Activated CD8-positive, alpha-beta T cell treated with anti-CD3 and anti-CD28 coated beads, Interleukin-2, amount 10 ng/mL, durations not matched to agents 7 days and 5 days (primary cell): ENCODE measurements at regions not wholly inside any gene's neighbourhood (a gene's known extent, or its start where the extent isn't known, plus 50 kb on each side); places are given as distances from the start of the nearest gene placed in this dataset.
"Not testable (repeated sequence)": the region's sequence is repeated elsewhere in the genome, so short reads cannot be mapped to it uniquely, and the experiment has no call there.

ENCODE experiments used
- ATAC-seq: fragments of 150-1000 bp; cut with Tn5 transposase; one replicate; pipeline ENCODE4 v1.10.0; 2021; ENCODE audit warnings: moderate library complexity
- CTCF ChIA-PET: fragments of 350-600 bp; sonication (Branson Sonifier 250); formaldehyde crosslinking; loops from one replicate; lab custom pipeline; 2021; ENCODE audit warnings: antibody characterized with exemption; lab: Charles Lee
- POLR2A ChIA-PET: fragments of 350-600 bp; sonication (Branson Sonifier 250); formaldehyde crosslinking; loops from one replicate; lab custom pipeline; 2021; ENCODE audit warnings: antibody characterized with exemption; lab: Charles Lee
- DNase-seq: peaks from one replicate; pipeline ENCODE4 v3.0.0-alpha.2; 2020
- H3K27ac Mint-ChIP-seq: one replicate; pipeline ENCODE4 v1.8.0; 2021; ENCODE audit warnings: mild to moderate bottlenecking, mixed read lengths
- H3K27me3 Mint-ChIP-seq: one replicate; pipeline ENCODE4 v1.8.0; 2021; ENCODE audit warnings: low read depth, mixed read lengths
- H3K36me3 Mint-ChIP-seq: one replicate; pipeline ENCODE4 v1.8.0; 2021; ENCODE audit warnings: low read depth, mixed read lengths
- H3K4me1 Mint-ChIP-seq: one replicate; pipeline ENCODE4 v1.8.0; 2021; ENCODE audit warnings: low read depth, mixed read lengths
- H3K4me3 Mint-ChIP-seq: one replicate; pipeline ENCODE4 v1.8.0; 2021; ENCODE audit warnings: mild to moderate bottlenecking, mixed read lengths
- H3K9me3 Mint-ChIP-seq: one replicate; pipeline ENCODE4 v1.8.0; 2022; ENCODE audit warnings: mixed read lengths; ENCODE audit not compliant: insufficient read depth

- CTCF ChIA-PET = interaction anchor here (0.6 to 3.7 kb wide), 3 partner anchors 12 to 165 kb away, joined by 3 to 17 read pairs (median 4); no protein-coding TSS in a partner anchor
- not testable (repeated sequence) for H3K27me3 Mint-ChIP-seq, DNase-seq, H3K9me3 Mint-ChIP-seq, H3K4me3 Mint-ChIP-seq, H3K27ac Mint-ChIP-seq, ATAC-seq
- peaks cover 30% of the 10 kb centered on the region for H3K36me3 Mint-ChIP-seq
- POLR2A ChIA-PET = interaction anchor here (1.7 kb wide), 1 partner anchor 12 kb away, joined by 3 read pairs; no protein-coding TSS in a partner anchor
- H3K4me1 Mint-ChIP-seq = peaks cover 81% of the 10 kb centered on the region
Measured at GRCh38 chr1:101123904-101124303, 98.3 kb upstream of the DPH5 start.

DNA sequence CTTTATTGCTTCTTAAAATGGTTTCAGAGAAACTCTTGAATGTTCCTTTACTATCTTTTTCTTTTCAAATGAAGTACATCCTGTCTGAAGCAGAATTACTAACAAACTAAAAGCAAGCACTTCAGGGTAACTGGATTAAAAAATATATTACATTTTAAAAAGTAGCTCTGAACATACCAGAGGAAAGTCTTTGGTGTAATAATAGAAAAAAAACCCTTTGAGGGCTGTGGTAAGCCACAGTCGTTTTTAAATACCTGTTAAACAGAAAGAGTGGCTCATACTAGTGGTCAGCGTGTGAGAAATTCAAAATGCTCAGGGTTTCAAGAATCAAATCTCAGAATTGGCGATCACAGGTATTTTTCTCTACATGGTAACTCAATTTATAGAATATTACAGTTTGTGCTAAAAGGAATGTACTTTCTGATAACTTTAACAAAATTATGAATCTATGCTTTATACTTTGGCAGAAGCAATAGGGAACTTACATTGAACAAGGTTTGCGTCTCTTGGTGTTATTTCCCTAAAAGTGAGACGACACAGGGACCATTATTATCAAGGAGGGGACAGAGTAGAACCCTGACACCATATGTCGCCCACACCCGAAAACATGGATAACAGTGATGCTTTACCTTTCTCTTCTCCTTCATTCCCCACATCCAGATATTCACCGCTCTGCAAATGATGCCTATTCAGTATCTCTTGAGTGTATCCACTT is 97.0 kb upstream of the DPH5 start:
- H3K4me1 Mint-ChIP-seq = peaks cover 71% of the 10 kb centered on the region
- peaks cover 6% of the 10 kb centered on the region for H3K9me3 Mint-ChIP-seq
- peak overlapping the region; percentile 50 for H3K4me3 Mint-ChIP-seq
- CTCF ChIA-PET = interaction anchor here (0.7 to 3.7 kb wide), 11 partner anchors 8 to 187 kb away, joined by 3 to 17 read pairs (median 4); no protein-coding TSS in a partner anchor
- H3K36me3 Mint-ChIP-seq = peaks cover 34% of the 10 kb centered on the region
- H3K27ac Mint-ChIP-seq = peak overlapping the region; percentile 82
- DNase-seq (peak; percentile 78), ATAC-seq (peak; percentile 65)
- no peaks in the 10 kb centered on the region for H3K27me3 Mint-ChIP-seq
- POLR2A ChIA-PET = interaction anchor here (0.7 to 2.3 kb wide), 6 partner anchors 10 to 116 kb away, joined by 3 to 9 read pairs (median 4); partner anchors contain the start of gene S1PR1

DNA sequence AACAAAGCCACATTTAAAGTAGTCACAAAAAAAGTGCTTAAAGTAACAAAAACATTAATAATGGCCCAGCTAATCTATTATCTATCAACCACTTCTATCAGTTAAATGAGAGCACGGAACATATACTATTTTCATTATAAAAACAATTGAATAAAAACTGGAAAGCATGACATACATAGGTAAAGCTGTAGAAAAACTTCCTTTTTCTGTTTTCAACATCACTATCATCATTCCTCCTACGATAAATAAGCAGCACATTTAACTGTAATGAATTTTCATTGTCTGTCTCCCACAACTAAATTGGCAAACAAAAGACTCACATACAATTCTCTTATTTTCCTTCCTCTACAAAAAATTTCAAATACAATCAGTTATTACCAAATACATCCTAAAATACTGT is 96.4 kb upstream of the DPH5 start:
- Mint-ChIP-seq H3K27me3 (no peaks in the 10 kb centered on the region), H3K27ac (peak overlapping the region; percentile 82), H3K36me3 (peaks cover 34% of the 10 kb centered on the region), H3K4me1 (peaks cover 66% of the 10 kb centered on the region), H3K4me3 (peak overlapping the region; percentile 50), H3K9me3 (peaks cover 6% of the 10 kb centered on the region)
- CTCF ChIA-PET = interaction anchor here (0.7 to 3.7 kb wide), 13 partner anchors 9 to 187 kb away, joined by 3 to 17 read pairs (median 3); no protein-coding TSS in a partner anchor
- DNase-seq = no peak
- ATAC-seq = no peak
- POLR2A ChIA-PET = interaction anchor here (0.7 to 2.3 kb wide), 6 partner anchors 10 to 116 kb away, joined by 3 to 9 read pairs (median 4); partner anchors contain the start of gene S1PR1

- DNase-seq (no peak), ATAC-seq (peak; percentile 42)
- CTCF ChIA-PET = interaction anchor here (0.9 to 3.7 kb wide), 8 partner anchors 9 to 167 kb away, joined by 3 to 17 read pairs (median 4); no protein-coding TSS in a partner anchor
- peaks cover 34% of the 10 kb centered on the region for H3K36me3 Mint-ChIP-seq
- H3K4me3 Mint-ChIP-seq = peak overlapping the region; percentile 50
- POLR2A ChIA-PET = interaction anchor here (0.7 to 2.3 kb wide), 4 partner anchors 9 to 116 kb away, joined by 3 to 9 read pairs (median 4); no protein-coding TSS in a partner anchor
- peaks cover 66% of the 10 kb centered on the region for H3K4me1 Mint-ChIP-seq
- H3K9me3 Mint-ChIP-seq = peaks cover 6% of the 10 kb centered on the region
- H3K27me3 Mint-ChIP-seq = no peaks in the 10 kb centered on the region
- H3K27ac Mint-ChIP-seq = peak overlapping the region; percentile 82
Measured at GRCh38 chr1:101121504-101121903, 95.9 kb upstream of the DPH5 start.

- Mint-ChIP-seq H3K27ac (peak overlapping the region; percentile 65), H3K4me1 (peaks cover 69% of the 10 kb centered on the region), H3K36me3 (peaks cover 34% of the 10 kb centered on the region), H3K27me3 (no peaks in the 10 kb centered on the region), H3K4me3 (no peak overlapping the region), H3K9me3 (peaks cover 6% of the 10 kb centered on the region)
- POLR2A ChIA-PET = interaction anchor here (1.5 to 2.3 kb wide), 2 partner anchors 9 to 117 kb away, joined by 4 to 9 read pairs; no protein-coding TSS in a partner anchor
- no peak for DNase-seq
- CTCF ChIA-PET = interaction anchor here (0.9 to 3.7 kb wide), 5 partner anchors 11 to 167 kb away, joined by 3 to 17 read pairs (median 8); no protein-coding TSS in a partner anchor
- peak; percentile 17 for ATAC-seq
Measured at GRCh38 chr1:101120868-101121267, 95.3 kb upstream of the DPH5 start.

DNA sequence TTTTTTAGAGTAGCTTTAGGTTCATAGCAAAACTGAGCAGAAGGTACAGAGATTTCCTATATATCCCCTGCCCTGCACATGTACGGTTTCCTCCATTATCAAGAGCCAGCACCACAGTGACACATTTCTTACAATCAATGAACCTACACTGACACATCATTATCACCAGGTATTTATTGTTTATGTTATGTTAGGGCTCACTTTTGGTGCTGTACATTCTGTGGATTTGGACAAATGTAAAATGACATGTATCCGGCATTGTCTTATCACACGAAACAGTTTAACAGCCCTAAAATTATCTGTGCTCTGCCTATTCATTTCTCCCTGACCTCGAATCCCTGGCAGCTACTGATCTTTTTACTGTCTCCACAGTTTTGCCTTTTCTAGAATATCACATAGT is 93.7 kb upstream of the DPH5 start:
- Mint-ChIP-seq H3K27ac (no peak overlapping the region), H3K27me3 (no peaks in the 10 kb centered on the region), H3K9me3 (peaks cover 6% of the 10 kb centered on the region), H3K36me3 (peaks cover 27% of the 10 kb centered on the region), H3K4me3 (no peak overlapping the region), H3K4me1 (peaks cover 62% of the 10 kb centered on the region)
- ChIA-PET POLR2A (no interaction called here), CTCF (no interaction called here)
- ATAC-seq (no peak), DNase-seq (no peak)

- ChIA-PET CTCF (interaction anchor here (1.4 to 2.4 kb wide), 7 partner anchors 10 to 172 kb away, joined by 3 to 9 read pairs (median 5); no protein-coding TSS in a partner anchor), POLR2A (no interaction called here)
- Mint-ChIP-seq H3K27me3 (no peaks in the 10 kb centered on the region), H3K36me3 (peaks cover 44% of the 10 kb centered on the region), H3K4me1 (peaks cover 61% of the 10 kb centered on the region), H3K27ac (no peak overlapping the region), H3K9me3 (peaks cover 10% of the 10 kb centered on the region), H3K4me3 (no peak overlapping the region)
- ATAC-seq (no peak), DNase-seq (no peak)
Measured at GRCh38 chr1:101116006-101116405, 90.4 kb upstream of the DPH5 start.

DNA sequence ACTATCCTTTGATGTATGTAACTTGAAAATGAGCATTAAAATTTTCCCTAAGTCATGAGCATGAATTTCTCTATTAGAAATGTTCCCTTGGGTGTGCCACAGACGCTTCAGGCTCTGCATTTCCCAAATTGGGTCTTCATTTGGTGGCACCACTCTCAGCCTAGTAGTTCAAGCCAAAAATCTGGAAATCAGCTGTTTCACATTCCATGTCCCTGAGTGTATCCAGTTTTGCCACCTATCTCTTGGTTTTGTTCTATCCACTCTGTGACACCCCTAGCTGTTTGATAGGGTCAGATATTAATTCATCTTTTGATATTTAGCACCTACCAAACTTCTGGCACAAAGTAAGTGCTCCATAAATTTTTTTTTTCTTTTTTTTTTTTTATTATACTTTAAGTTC is 89.5 kb upstream of the DPH5 start:
- ChIA-PET POLR2A (no interaction called here), CTCF (interaction anchor here (0.7 to 1.9 kb wide), 4 partner anchors 11 to 173 kb away, joined by 3 to 8 read pairs (median 4); no protein-coding TSS in a partner anchor)
- no peak overlapping the region for H3K4me3 Mint-ChIP-seq
- peaks cover 50% of the 10 kb centered on the region for H3K36me3 Mint-ChIP-seq
- ATAC-seq = no peak
- no peak for DNase-seq
- H3K27me3 Mint-ChIP-seq = no peaks in the 10 kb centered on the region
- H3K9me3 Mint-ChIP-seq = peaks cover 11% of the 10 kb centered on the region
- H3K27ac Mint-ChIP-seq = no peak overlapping the region
- H3K4me1 Mint-ChIP-seq = peaks cover 62% of the 10 kb centered on the region

DNA sequence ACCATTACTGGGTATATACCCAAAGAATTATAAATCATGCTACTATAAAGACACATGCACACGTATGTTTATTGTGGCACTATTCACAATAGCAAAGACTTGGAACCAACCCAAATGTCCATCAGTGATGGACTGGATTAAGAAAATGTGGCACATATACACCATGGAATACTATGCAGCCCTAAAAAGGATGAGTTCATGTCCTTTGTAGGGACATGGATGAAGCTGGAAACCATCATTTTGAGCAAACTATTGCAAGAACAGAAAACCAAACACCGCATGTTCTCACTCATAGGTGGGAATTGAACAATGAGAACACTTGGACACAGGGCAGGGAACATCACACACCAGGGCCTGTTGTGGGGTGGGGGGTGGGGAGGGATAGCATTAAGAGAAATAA is 88.5 kb upstream of the DPH5 start:
- Mint-ChIP-seq H3K36me3 (peaks cover 52% of the 10 kb centered on the region), H3K9me3 (peaks cover 14% of the 10 kb centered on the region), H3K4me1 (peaks cover 59% of the 10 kb centered on the region)
- CTCF ChIA-PET, H3K27ac Mint-ChIP-seq, H3K4me3 Mint-ChIP-seq, H3K27me3 Mint-ChIP-seq, DNase-seq, POLR2A ChIA-PET, ATAC-seq: not testable (repeated sequence)

- peaks cover 8% of the 10 kb centered on the region for H3K9me3 Mint-ChIP-seq
- POLR2A ChIA-PET = interaction anchor here (1.1 to 2.5 kb wide), 9 partner anchors 9 to 197 kb away, joined by 3 to 15 read pairs (median 6); partner anchors contain the start of genes DPH5 and S1PR1
- no peaks in the 10 kb centered on the region for H3K27me3 Mint-ChIP-seq
- CTCF ChIA-PET = interaction anchor here (0.7 to 3.8 kb wide), 14 partner anchors 10 to 176 kb away, joined by 3 to 20 read pairs (median 4); no protein-coding TSS in a partner anchor
- H3K36me3 Mint-ChIP-seq = peaks cover 56% of the 10 kb centered on the region
- DNase-seq = peak; percentile 82
- peak overlapping the region; percentile 95 for H3K27ac Mint-ChIP-seq
- peak overlapping the region; percentile 27 for H3K4me3 Mint-ChIP-seq
- peaks cover 67% of the 10 kb centered on the region for H3K4me1 Mint-ChIP-seq
- peak; percentile 99 for ATAC-seq
Measured at GRCh38 chr1:101112051-101112780, 86.6 kb upstream of the DPH5 start.

GRCh38 chr1:101111461-101111860 is 85.9 kb upstream of the DPH5 start:
- H3K36me3 Mint-ChIP-seq = peaks cover 57% of the 10 kb centered on the region

More at GRCh38 chr1:101111461-101111860, 85.9 kb upstream of the DPH5 start:
- Mint-ChIP-seq H3K4me1 (peaks cover 72% of the 10 kb centered on the region), H3K27ac (peak overlapping the region; percentile 95), H3K27me3 (no peaks in the 10 kb centered on the region), H3K9me3 (peaks cover 8% of the 10 kb centered on the region), H3K4me3 (peak overlapping the region; percentile 27)
- ATAC-seq (no peak), DNase-seq (no peak)
- CTCF ChIA-PET = interaction anchor here (1.0 to 3.8 kb wide), 8 partner anchors 11 to 177 kb away, joined by 3 to 20 read pairs (median 4); no protein-coding TSS in a partner anchor
- POLR2A ChIA-PET = interaction anchor here (0.6 to 2.5 kb wide), 6 partner anchors 10 to 128 kb away, joined by 3 to 15 read pairs (median 6); no protein-coding TSS in a partner anchor
